NCI-H2227 (cell line): ENCODE measurements at regions not wholly inside any gene's neighbourhood (a gene's known extent, or its start where the extent isn't known, plus 50 kb on each side); places are given as distances from the start of the nearest gene placed in this dataset.

Source experiments
- DNase-seq: peaks from one replicate; lab custom pipeline; 2025; ENCODE audit not compliant: unreplicated experiment; lab: John Stamatoyannopoulos, UW

GRCh38 chr5:18098691-18099090 lies 464.4 kb downstream of the TAF11L14 start:
- no peak for DNase-seq

- no peak for DNase-seq
These were observed 465.0 kb downstream of the TAF11L14 start for GRCh38 chr5:18099261-18099660.

GRCh38 chr5:18101532-18101931 lies 467.3 kb downstream of the TAF11L14 start:
- no peak for DNase-seq

GRCh38 chr5:18102733-18103132 lies 468.5 kb downstream of the TAF11L14 start:
- no peak for DNase-seq

GRCh38 chr5:18105449-18105848 lies 471.2 kb downstream of the TAF11L14 start:
- no peak for DNase-seq

GRCh38 chr5:18111906-18112465 lies 477.7 kb downstream of the TAF11L14 start:
- DNase-seq, result no peak

- DNase-seq, result no peak
These were observed 479.5 kb downstream of the TAF11L14 start for GRCh38 chr5:18113721-18114120.

GRCh38 chr5:18114151-18114757 lies 480.0 kb downstream of the TAF11L14 start:
- no peak for DNase-seq

- DNase-seq, result no peak
These were observed 483.7 kb downstream of the TAF11L14 start for GRCh38 chr5:18117968-18118367.

GRCh38 chr5:18119156-18119785 lies 485.0 kb downstream of the TAF11L14 start:
- no peak for DNase-seq

- DNase-seq, result no peak
These were observed 507.0 kb downstream of the TAF11L14 start for GRCh38 chr5:18141222-18141621.

GRCh38 chr5:18142831-18143230 lies 508.6 kb downstream of the TAF11L14 start:
- no peak for DNase-seq

- no peak for DNase-seq
These were observed 518.4 kb downstream of the TAF11L14 start for GRCh38 chr5:18152671-18153070.

GRCh38 chr5:18158166-18158565 lies 523.9 kb downstream of the TAF11L14 start:
- DNase-seq, result no peak

- DNase-seq, result no peak
These were observed 525.1 kb downstream of the TAF11L14 start for GRCh38 chr5:18159331-18159730.

GRCh38 chr5:18171684-18172083 lies 537.4 kb downstream of the TAF11L14 start:
- DNase-seq, result no peak

GRCh38 chr5:18179579-18179978 lies 545.3 kb downstream of the TAF11L14 start:
- no peak for DNase-seq

- no peak for DNase-seq
These were observed 547.3 kb downstream of the TAF11L14 start for GRCh38 chr5:18181575-18181974.

- DNase-seq, result no peak
These were observed 561.6 kb downstream of the TAF11L14 start for GRCh38 chr5:18195910-18196309.

- no peak for DNase-seq
These were observed 563.5 kb downstream of the TAF11L14 start for GRCh38 chr5:18197734-18198133.

GRCh38 chr5:18202164-18202563 lies 567.9 kb downstream of the TAF11L14 start:
- DNase-seq, result no peak

GRCh38 chr5:18203296-18203695 lies 569.0 kb downstream of the TAF11L14 start:
- DNase-seq, result no peak

- no peak for DNase-seq
These were observed 579.4 kb downstream of the TAF11L14 start for GRCh38 chr5:18213666-18214065.
